GM23338 (cell line): ENCODE measurements at regions not wholly inside any gene's neighbourhood (a gene's known extent, or its start where the extent isn't known, plus 50 kb on each side); places are given as distances from the start of the nearest gene placed in this dataset.

Experiments used
- ATAC-seq: fragments of 200-7000 bp; cut with Tn5 transposase; 3 replicates; pipeline ENCODE4 v1.9.1; 2020
- DNase-seq: peaks from one replicate; pipeline ENCODE4 v3.0.0-alpha.2; 2015; ENCODE audit warnings: low spot score
- H2AFZ ChIP-seq: fragments of 200-600 bp; sonication (generic); 2 replicates; pipeline ENCODE4 v1.8.0; 2016; ENCODE audit warnings: antibody characterized with exemption, mild to moderate bottlenecking, moderate library complexity
- H3F3A ChIP-seq: fragments of 200-600 bp; sonication (generic); replicated peaks from 2 replicates; pipeline ENCODE4 v1.8.0; 2017; ENCODE audit warnings: antibody characterized with exemption, mixed run types, low read depth
- H3K27ac ChIP-seq: fragments of 200-600 bp; sonication (generic); 2 replicates; pipeline ENCODE4 v1.6.1; 2016; ENCODE audit warnings: low read depth
- H3K27me3 ChIP-seq: fragments of 200-600 bp; sonication (generic); 2 replicates; pipeline ENCODE4 v1.8.0; 2016; ENCODE audit warnings: mild to moderate bottlenecking, mixed run types, moderate library complexity; ENCODE audit not compliant: insufficient read depth
- H3K36me3 ChIP-seq: fragments of 200-600 bp; sonication (generic); 2 replicates; pipeline ENCODE4 v1.8.0; 2016; ENCODE audit warnings: mild to moderate bottlenecking; ENCODE audit not compliant: insufficient read depth
- H3K4me1 ChIP-seq: fragments of 200-600 bp; sonication (generic); 2 replicates; pipeline ENCODE4 v1.8.0; 2016; ENCODE audit warnings: mild to moderate bottlenecking, moderate library complexity; ENCODE audit not compliant: insufficient read depth
- H3K4me2 ChIP-seq: fragments of 200-600 bp; sonication (generic); 2 replicates; pipeline ENCODE4 v1.7.1; 2017; ENCODE audit warnings: mixed run types
- H3K4me3 ChIP-seq: fragments of 200-600 bp; sonication (generic); 2 replicates; pipeline ENCODE4 v1.6.1; 2016; ENCODE audit warnings: mixed run types
- H3K79me2 ChIP-seq: fragments of 200-600 bp; sonication (generic); replicated peaks from 2 replicates; pipeline ENCODE4 v1.8.0; 2017; ENCODE audit warnings: mild to moderate bottlenecking; ENCODE audit not compliant: insufficient read depth
- H3K9me2 ChIP-seq: fragments of 200-600 bp; sonication (generic); 2 replicates; pipeline ENCODE4 v1.8.0; 2017; ENCODE audit not compliant: insufficient read depth
- H4K20me1 ChIP-seq: fragments of 200-600 bp; sonication (generic); replicated peaks from 2 replicates; pipeline ENCODE4 v1.8.0; 2017; ENCODE audit warnings: mild to moderate bottlenecking; ENCODE audit not compliant: insufficient read depth
- H3K27ac Mint-ChIP-seq: 2 replicates; pipeline ENCODE4 v1.8.0; 2020; ENCODE audit warnings: inconsistent platforms, mild to moderate bottlenecking, moderate library complexity, mixed read lengths
- H3K27me3 Mint-ChIP-seq: 3 replicates; pipeline ENCODE4 v1.8.0; 2022; ENCODE audit warnings: low read depth, mild to moderate bottlenecking, moderate library complexity, mixed read lengths, inconsistent platforms; ENCODE audit not compliant: insufficient read depth, poor library complexity
- H3K36me3 Mint-ChIP-seq: 3 replicates; pipeline ENCODE4 v1.8.0; 2021; ENCODE audit warnings: low read depth, mild to moderate bottlenecking, inconsistent platforms, moderate library complexity, mixed read lengths
- H3K4me1 Mint-ChIP-seq: 3 replicates; pipeline ENCODE4 v1.8.0; 2020; ENCODE audit warnings: mild to moderate bottlenecking, inconsistent platforms, mixed read lengths
- H3K4me3 Mint-ChIP-seq: 3 replicates; pipeline ENCODE4 v1.8.0; 2021; ENCODE audit warnings: moderate library complexity, mild to moderate bottlenecking, inconsistent platforms, mixed read lengths
- H3K9me3 Mint-ChIP-seq: 3 replicates; pipeline ENCODE4 v1.8.0; 2020; ENCODE audit warnings: moderate library complexity, mild to moderate bottlenecking, inconsistent platforms, mixed read lengths
- CREB1 ChIP-seq: fragments of 250-450 bp; sonication (Bioruptor Pico); IDR thresholded peaks from 2 replicates; pipeline ENCODE4 v1.5.0; 2020; ENCODE audit warnings: low read depth, mild to moderate bottlenecking, moderate library complexity
- CTCF ChIP-seq, 2 experiments: fragments of 200-600 bp in 1 of 2; sonication (generic) in 1 of 2; conservative IDR thresholded peaks; 2 replicates each; pipeline versions ENCODE4 v1.5.1 to v1.6.1; 2016 to 2017; ENCODE audit warnings: antibody characterized with exemption in 2 of 2, low read depth in 2 of 2, mild to moderate bottlenecking in 2 of 2, moderate library complexity in 1 of 2
- EZH2 ChIP-seq: fragments of 200-600 bp; sonication (generic); IDR thresholded peaks from one replicate; pipeline ENCODE4 v1.8.0; 2017; ENCODE audit warnings: antibody characterized with exemption, mild to moderate bottlenecking, low read depth; ENCODE audit not compliant: unreplicated experiment
- EZH2phosphoT487 ChIP-seq: fragments of 200-600 bp; sonication (generic); IDR thresholded peaks from one replicate; pipeline ENCODE4 v1.8.1; 2018; ENCODE audit warnings: antibody characterized with exemption; ENCODE audit not compliant: unreplicated experiment
- JUNB ChIP-seq: IDR thresholded peaks from one replicate; pipeline ENCODE4 v1.6.1; 2016; ENCODE audit warnings: antibody characterized with exemption; ENCODE audit not compliant: unreplicated experiment
- NANOG ChIP-seq: IDR thresholded peaks from 2 replicates; pipeline ENCODE4 v1.6.1; 2016; ENCODE audit warnings: antibody characterized with exemption, borderline replicate concordance
- POLR2AphosphoS5 ChIP-seq: IDR thresholded peaks from 2 replicates; pipeline ENCODE4 v1.6.1; 2016; ENCODE audit warnings: antibody characterized with exemption, low read depth
- REST ChIP-seq: IDR thresholded peaks from one replicate; pipeline ENCODE4 v1.6.1; 2018; ENCODE audit warnings: antibody characterized with exemption; ENCODE audit not compliant: unreplicated experiment
- STAT1 ChIP-seq: IDR thresholded peaks from one replicate; pipeline ENCODE4 v1.6.1; 2016; ENCODE audit warnings: antibody characterized with exemption; ENCODE audit not compliant: unreplicated experiment
- ZNF114 ChIP-seq: fragments of 250-450 bp; sonication (Bioruptor Pico); IDR thresholded peaks from 2 replicates; pipeline ENCODE4 v1.5.0; 2020; ENCODE audit warnings: mild to moderate bottlenecking, moderate library complexity
- ZNF331 ChIP-seq: fragments of 250-450 bp; sonication (Bioruptor Pico); IDR thresholded peaks from 2 replicates; pipeline ENCODE4 v1.5.0; 2020; ENCODE audit warnings: low read depth, mild to moderate bottlenecking, moderate library complexity
- ZNF462 ChIP-seq: fragments of 250-450 bp; sonication (Bioruptor Pico); IDR thresholded peaks from 2 replicates; pipeline ENCODE4 v1.5.0; 2020; ENCODE audit warnings: mild to moderate bottlenecking, moderate library complexity
- TF ChIP-seq, protein P1 (sequence below): IDR thresholded peaks from 2 replicates; pipeline ENCODE4 v1.6.1; 2016; ENCODE audit warnings: antibody characterized with exemption

GRCh38 chr5:143638654-143639053 is 173.3 kb upstream of the HMHB1 start:
- Mint-ChIP-seq H3K9me3 (no peaks in the 10 kb centered on the region), H3K27me3 (no peaks in the 10 kb centered on the region), H3K4me1 (peaks cover 18% of the 10 kb centered on the region), H3K27ac (no peak overlapping the region), H3K36me3 (no peaks in the 10 kb centered on the region), H3K4me3 (no peak overlapping the region)
- Histone ChIP-seq H2AFZ (no peak overlapping the region), H3F3A (no peaks in the 10 kb centered on the region), H3K27me3 (no peaks in the 10 kb centered on the region), H3K79me2 (no peaks in the 10 kb centered on the region), H3K4me3 (no peak overlapping the region), H3K9me2 (peaks cover 9% of the 10 kb centered on the region; the same call in 1 of the 2 replicates), H3K36me3 (no peaks in the 10 kb centered on the region), H3K4me2 (no peak overlapping the region), H3K27ac (no peak overlapping the region), H4K20me1 (no peaks in the 10 kb centered on the region), H3K4me1 (peaks cover 15% of the 10 kb centered on the region)
- TF ChIP-seq STAT1, result no peak
- TF ChIP-seq, protein P1, sequence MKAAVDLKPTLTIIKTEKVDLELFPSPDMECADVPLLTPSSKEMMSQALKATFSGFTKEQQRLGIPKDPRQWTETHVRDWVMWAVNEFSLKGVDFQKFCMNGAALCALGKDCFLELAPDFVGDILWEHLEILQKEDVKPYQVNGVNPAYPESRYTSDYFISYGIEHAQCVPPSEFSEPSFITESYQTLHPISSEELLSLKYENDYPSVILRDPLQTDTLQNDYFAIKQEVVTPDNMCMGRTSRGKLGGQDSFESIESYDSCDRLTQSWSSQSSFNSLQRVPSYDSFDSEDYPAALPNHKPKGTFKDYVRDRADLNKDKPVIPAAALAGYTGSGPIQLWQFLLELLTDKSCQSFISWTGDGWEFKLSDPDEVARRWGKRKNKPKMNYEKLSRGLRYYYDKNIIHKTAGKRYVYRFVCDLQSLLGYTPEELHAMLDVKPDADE, result no peak
- TF ChIP-seq ZNF114 (CRISPR knock-in tag), result no peak
- TF ChIP-seq NANOG, result no peak
- TF ChIP-seq EZH2phosphoT487, result no peak
- TF ChIP-seq CREB1, result no peak
- no peak for TF ChIP-seq ZNF331
- no peak for TF ChIP-seq ZNF462 (CRISPR knock-in tag)
- no peak for TF ChIP-seq EZH2
- no peak for TF ChIP-seq JUNB
- TF ChIP-seq REST, result no peak
- TF ChIP-seq CTCF (conservative IDR thresholded peaks at IDR 0.05; ENCODE audit: low read depth in 2 of 2), result no peak
- no peak for TF ChIP-seq POLR2AphosphoS5
- DNase-seq (no peak), ATAC-seq (no peak)
